Fibroblast of pulmonary artery (primary cell): ENCODE measurements at regions not wholly inside any gene's neighbourhood (a gene's known extent, or its start where the extent isn't known, plus 50 kb on each side); places are given as distances from the start of the nearest gene placed in this dataset.

Experiments
- DNase-seq: peaks from one replicate; pipeline ENCODE4 v3.0.0-alpha.2; 2010; ENCODE audit warnings: low read depth
- H3K4me3 ChIP-seq: replicated peaks from 2 replicates; pipeline ENCODE4 v1.5.1; 2011; ENCODE audit warnings: low read depth, mild to moderate bottlenecking, control low read depth, low read length, moderate library complexity
- CTCF ChIP-seq: IDR thresholded peaks from 2 replicates; pipeline ENCODE4 v1.5.1; 2011; ENCODE audit warnings: mild to moderate bottlenecking, control low read depth, low read length, inconsistent platforms; ENCODE audit errors: missing control alignments

DNA sequence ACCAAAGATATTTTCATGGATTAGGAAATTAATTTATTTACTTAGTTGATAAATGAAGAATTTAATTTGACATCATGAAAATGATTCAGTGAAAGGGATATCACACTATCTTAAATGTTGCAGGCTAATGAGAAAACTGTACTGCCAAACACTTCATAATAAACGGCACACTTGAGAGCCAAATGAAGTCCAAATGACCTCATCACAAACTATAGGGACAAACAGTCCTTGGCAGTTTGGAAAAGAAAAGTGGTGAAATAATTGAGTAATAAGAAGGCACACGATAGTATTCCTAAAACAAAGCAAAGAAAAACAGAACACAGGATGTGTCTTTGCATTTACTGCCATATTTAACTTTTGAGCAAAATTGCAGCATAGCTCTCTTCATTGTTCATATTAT lies 116.9 kb upstream of the TLR4 start:
- no peak for DNase-seq
- no peak overlapping the region for H3K4me3 ChIP-seq
- TF ChIP-seq CTCF: no peak

DNA sequence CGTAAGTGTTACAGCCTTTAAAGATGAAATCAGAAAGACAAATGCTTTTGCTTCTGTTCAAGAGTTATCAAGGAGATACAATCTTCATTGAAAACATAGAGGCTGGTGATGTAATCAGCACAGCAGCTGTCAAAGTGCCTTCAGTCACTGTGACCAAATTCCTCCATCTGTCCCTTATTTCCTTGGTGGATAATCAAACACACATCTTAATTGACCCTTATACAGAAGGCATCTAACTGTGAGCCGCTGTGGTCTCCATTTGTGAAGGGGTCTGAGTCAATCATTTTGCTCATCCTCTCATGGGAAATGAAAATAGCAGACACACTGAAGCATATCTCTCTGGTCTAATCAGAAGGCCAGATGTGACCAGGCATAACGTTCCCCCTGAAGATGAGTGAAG lies 130.1 kb upstream of the TLR4 start:
- H3K4me3 ChIP-seq: no peak overlapping the region
- no peak for DNase-seq
- no peak for TF ChIP-seq CTCF

GRCh38 chr9:117564839-117565238 lies 139.4 kb upstream of the TLR4 start:
- no peak for TF ChIP-seq CTCF
- no peak for DNase-seq
- no peak overlapping the region for H3K4me3 ChIP-seq

DNA sequence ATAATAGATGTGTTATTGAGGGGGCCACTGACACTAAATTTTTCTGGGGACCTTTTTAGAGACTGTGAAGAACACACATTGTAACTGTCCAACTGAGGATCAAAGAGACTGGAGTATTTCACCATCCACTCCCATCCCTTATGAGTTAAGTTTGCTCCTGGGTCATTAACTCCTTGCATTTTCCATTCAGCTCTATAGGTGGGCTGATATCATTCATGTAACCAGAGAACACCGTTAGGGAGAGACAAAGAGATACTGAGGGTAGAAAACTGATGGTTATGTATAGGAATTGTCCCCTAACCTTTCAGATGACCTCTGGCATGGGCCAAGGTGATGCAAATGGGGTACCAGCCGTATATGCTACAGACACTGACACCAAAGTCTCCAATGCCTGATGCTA lies 142.4 kb upstream of the TLR4 start:
- no peak for TF ChIP-seq CTCF
- H3K4me3 ChIP-seq: no peak overlapping the region
- DNase-seq: no peak

GRCh38 chr9:117555964-117556629 lies 141.2 kb upstream of the ASTN2 start:
- TF ChIP-seq CTCF: peak; percentile 28
- DNase-seq: peak; percentile 2
- no peak overlapping the region for H3K4me3 ChIP-seq

GRCh38 chr9:117552811-117553210 lies 138.0 kb upstream of the ASTN2 start:
- no peak for DNase-seq
- TF ChIP-seq CTCF: no peak
- no peak overlapping the region for H3K4me3 ChIP-seq

GRCh38 chr9:117551171-117551570 lies 136.3 kb upstream of the ASTN2 start:
- no peak overlapping the region for H3K4me3 ChIP-seq
- DNase-seq: no peak

More at GRCh38 chr9:117551171-117551570, 136.3 kb upstream of the ASTN2 start:
- TF ChIP-seq CTCF: no peak
